ENCODE measurements at regions not wholly inside any gene's neighbourhood (a gene's known extent, or its start where the extent isn't known, plus 50 kb on each side); places are given as distances from the start of the nearest gene placed in this dataset.
A peak's percentile ranks its signal among the peaks of the same experiment; 100 is the strongest.

- no peak for FAIRE-seq
- TF ChIP-seq POLR2A (IDR thresholded peaks at IDR 0.05; ENCODE audit: low read depth, low read length), result no peak
Observed at GRCh38 chr2:143957321-143957720, 562.6 kb downstream of the ZEB2 start.

GRCh38 chr2:143955401-143956065 lies 564.4 kb downstream of the ZEB2 start:
- TF ChIP-seq POLR2A (IDR thresholded peaks at IDR 0.05; ENCODE audit: low read depth, low read length), result no peak
- FAIRE-seq (peak; percentile 91), DNase-seq (ENCODE audit: insufficient read length, low spot score) (no peak)

More at GRCh38 chr2:143957321-143957720, 562.6 kb downstream of the ZEB2 start:
- DNase-seq (ENCODE audit: insufficient read length, low spot score), result no peak

- TF ChIP-seq POLR2A (IDR thresholded peaks at IDR 0.05; ENCODE audit: low read depth, low read length), result no peak
- DNase-seq (ENCODE audit: insufficient read length, low spot score) (no peak), FAIRE-seq (no peak)
Observed at GRCh38 chr2:143954844-143955243, 565.1 kb downstream of the ZEB2 start.

GRCh38 chr2:143954186-143954585 lies 565.7 kb downstream of the ZEB2 start:
- FAIRE-seq (no peak), DNase-seq (ENCODE audit: insufficient read length, low spot score) (no peak)
- no peak for TF ChIP-seq POLR2A (IDR thresholded peaks at IDR 0.05; ENCODE audit: low read depth, low read length)

- FAIRE-seq, result no peak
- no peak for TF ChIP-seq POLR2A (IDR thresholded peaks at IDR 0.05; ENCODE audit: low read depth, low read length)
- DNase-seq (ENCODE audit: insufficient read length, low spot score), result no peak
Observed at GRCh38 chr2:143953451-143954030, 566.4 kb downstream of the ZEB2 start.

DNA sequence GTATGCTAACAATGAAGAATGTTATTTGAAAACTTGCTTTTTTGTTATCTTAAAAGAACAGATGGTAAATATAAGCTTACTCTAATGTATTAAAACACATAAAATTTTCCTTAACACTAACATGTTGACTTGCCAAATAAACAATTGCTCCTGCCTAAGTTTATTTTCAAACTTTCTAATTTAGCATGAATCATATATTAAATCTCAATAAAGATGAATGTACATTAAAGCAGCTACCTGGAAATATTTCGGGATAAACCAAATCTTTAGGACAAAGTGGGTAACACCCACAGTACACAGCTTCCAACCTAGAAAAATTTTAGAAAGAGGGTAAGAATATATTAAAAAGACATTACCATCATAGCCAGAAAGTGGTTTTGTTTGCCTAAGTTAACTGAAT lies 567.4 kb downstream of the ZEB2 start:
- no peak for TF ChIP-seq POLR2A (IDR thresholded peaks at IDR 0.05; ENCODE audit: low read depth, low read length)
- DNase-seq (ENCODE audit: insufficient read length, low spot score) (no peak), FAIRE-seq (no peak)

DNA sequence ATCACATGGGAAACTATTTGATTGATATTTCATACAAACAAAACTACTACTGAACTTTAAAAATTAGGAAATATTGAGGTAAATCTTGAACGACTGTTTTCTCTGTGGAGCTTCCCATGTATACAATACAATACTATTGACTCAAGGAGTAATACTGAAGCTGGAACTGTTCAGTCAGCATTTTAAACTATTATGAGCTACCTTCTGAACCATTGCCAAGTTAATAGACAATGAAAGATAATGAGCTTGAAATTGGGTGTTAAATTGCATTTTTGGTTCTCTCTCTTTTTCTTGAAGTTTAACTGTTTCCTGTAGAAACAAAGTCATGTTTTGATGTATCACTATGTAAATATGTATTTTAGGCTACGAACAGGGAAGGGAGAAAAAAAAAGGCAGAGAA lies 569.2 kb downstream of the ZEB2 start:
- no peak for TF ChIP-seq POLR2A (IDR thresholded peaks at IDR 0.05; ENCODE audit: low read depth, low read length)
- no peak for DNase-seq (ENCODE audit: insufficient read length, low spot score)
- no peak for FAIRE-seq

GRCh38 chr2:143949121-143949848 lies 570.6 kb downstream of the ZEB2 start:
- FAIRE-seq (no peak), DNase-seq (ENCODE audit: insufficient read length, low spot score) (no peak)
- no peak for TF ChIP-seq POLR2A (IDR thresholded peaks at IDR 0.05; ENCODE audit: low read depth, low read length)

DNA sequence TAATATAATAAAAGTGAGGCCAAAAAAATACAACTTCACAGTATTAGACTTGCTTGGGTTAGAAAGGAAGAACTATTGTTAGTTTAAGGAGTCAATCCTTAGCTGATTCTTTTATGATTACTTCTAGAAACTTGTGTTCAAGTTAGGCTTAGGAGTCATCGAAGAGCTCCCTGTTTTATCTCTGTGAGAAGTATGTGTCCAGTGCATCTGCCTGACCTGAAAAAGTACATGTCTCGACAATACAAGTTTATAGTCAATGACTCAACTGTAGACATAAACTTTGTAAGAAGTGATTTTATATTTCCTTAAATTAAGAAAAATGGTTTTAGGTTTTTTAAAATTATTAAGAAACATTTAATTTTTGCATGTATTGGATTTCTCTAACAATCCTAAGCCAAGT lies 571.2 kb downstream of the ZEB2 start:
- peak; percentile 38 for FAIRE-seq
- TF ChIP-seq POLR2A (IDR thresholded peaks at IDR 0.05; ENCODE audit: low read depth, low read length), result no peak

DNA sequence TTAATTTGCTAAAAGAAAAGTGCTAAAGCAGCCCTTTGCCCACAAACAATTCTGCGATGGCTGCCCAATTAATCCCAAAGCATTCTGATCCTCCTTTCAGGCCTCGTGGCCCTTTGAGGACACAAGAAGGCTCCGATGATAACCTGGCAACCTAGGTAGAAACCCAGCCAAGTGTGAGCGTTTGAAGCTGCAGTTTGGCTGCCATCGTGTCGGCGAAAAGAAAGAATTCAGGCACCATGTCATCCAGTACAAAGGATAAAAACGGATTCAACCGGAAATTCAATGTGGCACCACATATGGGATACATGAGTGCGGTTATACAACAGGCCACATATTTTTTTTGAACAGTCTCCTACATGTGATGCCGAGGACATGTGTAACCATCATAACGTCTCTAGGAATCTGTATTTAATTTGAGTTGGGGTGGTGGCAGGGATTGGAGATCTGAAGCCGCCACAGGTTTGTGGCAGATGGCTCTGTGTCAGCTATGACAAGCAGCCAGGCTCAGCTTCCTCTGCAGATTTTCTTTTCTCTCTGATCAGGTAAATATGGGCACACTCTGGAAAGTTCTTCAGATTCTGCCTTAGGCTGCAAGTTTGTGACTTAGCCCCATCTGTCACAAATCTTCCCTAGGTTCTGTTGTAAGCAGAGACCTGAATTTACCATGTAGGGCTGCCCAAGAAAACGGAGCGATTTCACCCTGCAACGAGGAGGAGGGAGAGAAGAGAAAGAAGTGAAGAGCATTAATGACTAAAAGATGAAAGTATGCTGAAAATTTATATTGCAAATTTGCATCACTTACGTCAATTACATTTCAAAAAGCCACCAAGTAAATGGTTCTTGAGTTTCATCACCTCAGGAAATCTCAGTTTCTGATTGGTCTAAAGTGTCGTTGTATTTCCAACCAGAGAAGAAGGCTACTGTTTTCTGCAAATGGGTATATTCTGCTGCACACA lies 573.2 kb downstream of the ZEB2 start:
- TF ChIP-seq POLR2A (IDR thresholded peaks at IDR 0.05; ENCODE audit: low read depth, low read length), result no peak
- DNase-seq (ENCODE audit: insufficient read length, low spot score), result no peak
- no peak for FAIRE-seq

More for the DNA sequence above, 571.2 kb downstream of the ZEB2 start:
- no peak for DNase-seq (ENCODE audit: insufficient read length, low spot score)

DNA sequence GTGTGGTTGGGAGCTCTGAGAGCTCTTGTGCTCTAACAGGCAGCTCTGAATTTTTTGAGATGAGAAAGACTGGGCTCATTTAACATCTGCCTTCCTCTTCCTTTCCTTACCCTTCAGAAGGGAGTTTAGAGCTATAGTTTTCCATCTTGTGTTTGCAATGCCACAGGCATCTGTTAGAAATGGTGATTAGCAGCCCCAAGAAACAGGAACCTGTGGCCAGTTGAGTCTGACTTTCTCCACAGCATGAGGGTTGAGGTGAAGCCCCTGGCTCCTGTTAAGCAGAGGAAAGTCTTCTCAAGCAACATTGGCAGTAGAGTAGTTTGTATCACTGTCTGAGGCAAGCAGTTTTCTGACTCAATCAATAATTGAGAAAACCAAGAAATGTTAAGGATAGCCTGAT lies 577.4 kb downstream of the ZEB2 start:
- FAIRE-seq (no peak), DNase-seq (ENCODE audit: insufficient read length, low spot score) (no peak)
- TF ChIP-seq POLR2A (IDR thresholded peaks at IDR 0.05; ENCODE audit: low read depth, low read length), result no peak

GRCh38 chr2:143940720-143941119 lies 579.2 kb downstream of the ZEB2 start:
- no peak for FAIRE-seq
- no peak for DNase-seq (ENCODE audit: insufficient read length, low spot score)
- TF ChIP-seq POLR2A (IDR thresholded peaks at IDR 0.05; ENCODE audit: low read depth, low read length), result no peak

DNA sequence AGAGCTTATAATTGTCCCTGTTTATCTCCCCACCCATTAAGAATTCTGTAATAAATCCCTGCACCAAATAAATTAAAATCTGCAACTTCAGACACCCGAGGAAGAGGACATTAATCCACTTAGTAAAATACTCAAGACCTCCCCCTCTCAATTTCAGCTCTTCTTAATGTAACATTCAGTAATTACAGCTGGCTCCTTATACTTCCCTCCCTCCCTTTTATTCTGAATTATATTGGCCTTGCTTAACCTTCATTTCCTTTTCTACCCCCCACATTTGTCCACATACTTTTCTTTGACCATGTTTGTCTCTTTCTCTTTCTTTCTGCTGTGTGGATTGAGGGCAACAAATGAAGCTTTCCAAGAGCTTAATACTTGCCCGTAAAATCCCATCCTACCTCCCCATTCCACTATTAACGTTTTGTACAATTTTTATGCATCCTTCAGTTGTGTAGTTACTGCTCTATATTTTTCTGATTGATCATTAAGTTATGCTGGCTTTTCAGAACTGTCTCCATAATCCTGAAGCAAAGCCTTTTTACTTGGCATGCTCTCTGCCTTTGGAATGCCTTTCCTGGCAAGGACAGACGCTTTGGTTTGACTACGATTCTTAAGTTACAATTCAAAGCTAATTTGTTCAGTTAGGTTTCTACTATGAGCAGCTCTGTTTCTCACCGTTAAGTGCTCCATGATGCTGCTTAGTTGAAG lies 580.1 kb downstream of the ZEB2 start:
- TF ChIP-seq POLR2A (IDR thresholded peaks at IDR 0.05; ENCODE audit: low read depth, low read length), result no peak

More for the DNA sequence above, 580.1 kb downstream of the ZEB2 start:
- no peak for FAIRE-seq
- no peak for DNase-seq (ENCODE audit: insufficient read length, low spot score)
